Inflammatory macrophage (primary cell): ENCODE measurements at regions not wholly inside any gene's neighbourhood (a gene's known extent, or its start where the extent isn't known, plus 50 kb on each side); places are given as distances from the start of the nearest gene placed in this dataset.

Experiments used
- DNase-seq, 2 donors: peaks; one replicate each; pipeline ENCODE4 v3.0.0-alpha.2; 2020 to 2022

- no peak for DNase-seq
Measured at GRCh38 chr18:26700728-26701127, 152.4 kb upstream of the KCTD1 start.

GRCh38 chr18:26700201-26700600 is 151.8 kb upstream of the KCTD1 start:
- DNase-seq = peak in 1 of 2 donors; percentile 21

DNA sequence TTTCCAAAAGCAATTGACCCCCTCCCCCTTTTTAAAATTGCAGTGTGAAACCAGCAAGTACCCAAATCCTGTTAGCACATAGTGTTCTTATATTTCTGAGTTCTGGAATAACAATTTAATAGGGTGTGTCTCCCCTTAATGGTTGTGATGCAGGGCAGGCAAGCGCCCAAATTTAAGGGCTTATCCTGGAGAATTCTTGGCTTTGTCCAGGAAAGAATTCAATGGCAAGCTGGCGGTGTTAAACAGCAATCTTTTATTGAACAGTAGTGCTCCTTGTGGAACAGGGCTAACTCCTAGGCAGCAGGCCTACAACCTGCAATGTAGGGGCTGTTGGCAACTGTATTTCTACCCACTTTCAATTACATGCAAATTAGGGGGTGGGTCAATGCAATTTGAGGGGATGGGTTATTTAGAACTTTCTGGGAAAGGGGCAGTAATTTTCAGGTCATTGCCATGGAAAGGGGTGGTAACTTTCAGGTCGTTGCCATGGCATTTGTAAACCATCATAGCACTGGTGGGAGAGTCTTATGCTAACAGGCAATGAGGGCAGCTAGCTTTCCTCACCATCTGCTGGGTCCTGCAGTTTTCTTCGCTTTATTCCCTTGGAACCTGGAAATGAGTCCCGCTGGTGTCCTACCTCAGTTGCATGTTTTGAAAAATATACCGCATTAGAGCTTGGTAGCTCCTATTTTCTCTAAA is 149.0 kb upstream of the KCTD1 start:
- no peak for DNase-seq

- DNase-seq = no peak
Measured at GRCh38 chr18:26696786-26697185, 148.4 kb upstream of the KCTD1 start.

DNA sequence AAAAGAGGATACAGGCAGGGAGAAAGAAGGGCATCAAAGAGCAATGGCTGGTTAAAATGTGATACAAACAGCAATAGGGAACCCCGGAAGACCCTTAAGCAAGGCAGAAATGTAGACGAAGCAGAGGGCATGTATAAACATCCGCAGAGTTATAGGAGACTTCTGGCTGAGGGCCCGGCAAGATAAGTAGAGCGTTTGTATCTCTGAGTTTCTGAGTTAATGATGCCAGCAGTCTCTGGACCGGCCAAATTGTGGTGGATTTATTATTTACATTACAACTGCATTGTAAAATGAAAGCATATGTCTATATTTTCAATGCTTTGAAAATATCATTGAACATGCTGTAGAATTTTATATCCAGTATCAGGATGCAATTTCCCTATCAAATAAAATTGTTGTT is 148.0 kb upstream of the KCTD1 start:
- no peak for DNase-seq

DNA sequence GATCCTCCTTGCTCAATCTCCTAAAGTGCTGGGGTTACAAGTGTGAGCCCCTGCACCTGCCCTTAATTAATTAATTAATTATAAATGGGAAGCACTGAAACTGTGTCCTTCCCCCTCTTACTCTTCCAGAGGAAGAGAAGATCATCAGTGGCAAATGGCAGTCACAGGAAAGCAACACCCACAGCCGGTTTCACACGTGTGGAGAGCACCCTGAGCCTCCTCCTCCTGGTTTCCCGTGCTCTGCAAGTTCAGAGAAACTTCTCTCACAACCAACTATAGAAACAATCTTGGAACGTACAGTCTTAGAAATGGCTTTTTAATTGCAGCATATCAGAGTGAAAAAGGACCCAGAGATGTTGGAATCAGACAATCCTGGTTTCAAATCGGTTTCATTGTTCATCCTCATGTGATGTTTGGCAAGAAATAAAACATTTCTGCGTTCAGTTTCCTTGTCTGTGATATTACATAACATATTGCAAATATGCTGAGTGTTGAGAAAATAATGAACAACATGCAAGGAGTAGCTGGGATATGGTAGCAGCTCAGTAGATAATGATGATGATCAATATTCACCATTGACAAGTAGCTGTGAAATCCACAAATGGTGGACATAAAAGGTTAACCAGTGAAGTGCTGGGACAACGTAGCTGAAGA is 141.0 kb upstream of the KCTD1 start:
- peak; percentile 39 to 72 for DNase-seq

GRCh38 chr18:26686532-26686931 is 138.2 kb upstream of the KCTD1 start:
- DNase-seq = no peak

- DNase-seq = no peak
Measured at GRCh38 chr18:26685438-26686157, 137.2 kb upstream of the KCTD1 start.

DNA sequence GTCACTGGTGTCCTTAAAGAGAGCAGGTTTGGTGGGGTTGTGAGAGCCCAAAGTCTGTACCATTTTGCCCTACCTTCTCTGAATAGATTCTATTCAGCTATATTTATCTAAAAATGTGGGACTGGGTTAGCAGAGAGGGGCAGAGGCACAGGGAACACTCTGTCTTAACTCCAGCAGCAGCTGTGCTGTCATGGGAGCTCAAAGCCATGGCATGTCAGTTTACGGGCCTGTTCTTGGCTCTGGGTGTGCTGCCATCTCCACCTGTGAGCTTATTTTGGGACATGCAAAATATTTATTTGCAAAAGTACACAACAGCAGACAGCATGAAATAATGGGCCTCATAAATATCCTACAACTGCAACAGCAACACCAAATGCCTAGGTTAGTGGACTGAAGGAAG is 129.6 kb upstream of the KCTD1 start:
- DNase-seq = no peak

DNA sequence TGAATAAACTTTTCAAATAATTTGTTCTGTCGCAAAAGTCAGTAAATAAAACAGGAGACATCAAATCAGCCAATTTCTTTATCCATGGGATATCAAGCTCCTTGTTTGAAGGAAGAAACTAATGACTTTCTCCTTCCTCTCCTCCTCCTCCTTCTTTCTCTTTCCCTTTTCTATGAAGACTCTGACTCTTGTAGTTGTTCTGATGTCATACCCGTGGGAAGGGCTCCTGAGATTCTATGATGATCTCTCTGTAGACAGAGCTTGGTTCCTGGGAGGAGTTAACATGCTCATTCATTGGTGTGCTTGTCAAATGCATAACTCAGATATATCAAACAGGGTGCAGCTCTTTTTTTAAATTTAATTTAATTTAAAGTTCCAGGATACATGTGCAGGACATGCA is 118.7 kb upstream of the KCTD1 start:
- peak; percentile 40 to 49 for DNase-seq

- DNase-seq = peak; percentile 26 to 47
Measured at GRCh38 chr18:26662996-26663395, 114.6 kb upstream of the KCTD1 start.

DNA sequence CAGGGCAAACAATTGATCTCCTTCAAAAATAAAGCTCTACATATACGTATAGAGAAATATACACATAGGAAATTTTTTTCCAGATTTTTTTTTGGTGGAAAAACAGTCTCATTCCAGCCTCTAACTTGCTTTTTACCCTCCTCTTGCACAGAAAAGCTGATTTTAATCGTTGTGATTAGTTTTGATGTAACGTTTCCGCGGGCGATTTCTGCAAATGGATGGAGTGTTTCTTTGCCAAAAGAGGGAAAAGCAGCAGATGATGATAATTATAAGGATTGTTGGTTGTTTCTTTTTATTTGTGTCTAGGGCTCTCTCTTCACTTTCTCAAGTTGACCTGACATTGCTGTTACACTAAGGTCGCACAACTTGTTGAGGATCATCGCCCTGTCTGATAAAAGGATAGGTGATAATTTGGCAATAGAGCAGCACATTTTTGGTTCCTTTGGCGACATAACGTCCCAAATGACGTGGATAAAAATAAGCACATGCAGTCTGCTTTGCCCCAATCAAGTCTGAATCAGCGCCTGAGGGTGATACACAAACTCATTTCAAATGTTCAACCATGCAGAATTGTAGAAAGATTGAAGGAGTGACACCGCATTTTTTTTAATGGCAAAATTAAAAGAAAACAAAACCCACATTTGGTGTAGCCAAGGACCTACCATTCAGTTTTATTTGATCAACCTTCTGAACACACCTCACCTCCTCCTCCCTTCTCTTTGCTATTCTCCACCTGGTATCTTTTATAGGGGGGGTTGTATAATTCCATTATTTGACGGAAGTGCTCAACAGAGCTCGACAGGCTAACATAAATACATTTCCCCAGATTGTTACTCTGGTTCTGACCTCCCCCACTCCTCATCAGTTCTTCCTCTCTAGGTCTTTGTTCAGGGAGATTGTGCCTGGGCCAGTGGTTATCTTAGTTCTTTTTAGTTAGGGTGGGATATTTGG is 109.6 kb upstream of the KCTD1 start:
- DNase-seq = no peak

DNA sequence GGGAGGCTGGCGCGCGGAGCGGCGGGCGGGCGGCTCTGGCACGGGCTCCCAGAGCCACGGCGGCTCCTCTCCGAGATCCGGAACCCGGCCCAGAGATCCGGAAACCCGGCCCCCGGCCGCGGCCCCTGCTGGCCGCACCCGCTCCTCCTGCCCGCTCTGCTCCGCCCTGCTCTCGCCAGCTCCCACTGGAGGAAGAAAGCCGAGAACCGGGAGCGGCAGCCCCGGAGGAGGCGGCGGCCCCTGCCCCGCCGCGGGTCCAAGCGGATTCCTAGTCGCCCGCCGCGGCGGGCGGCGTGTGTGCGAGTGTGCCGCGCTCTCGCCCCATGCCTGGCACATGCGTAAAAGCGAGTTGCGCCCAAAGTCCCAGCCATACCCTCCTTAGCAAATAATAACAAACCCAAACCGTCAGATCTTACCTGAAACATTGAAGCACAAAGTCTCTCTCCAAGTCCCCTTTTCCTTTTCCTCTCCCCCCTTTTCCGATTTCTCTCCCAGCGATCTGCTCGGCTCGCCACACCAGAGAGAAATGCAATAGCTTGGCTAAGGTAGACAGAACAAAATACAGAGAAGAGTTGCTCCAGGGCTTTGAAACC is 108.7 kb upstream of the KCTD1 start:
- peak; percentile 70 to 71 for DNase-seq

- peak in 1 of 2 donors; percentile 9 for DNase-seq
Measured at GRCh38 chr18:26656431-26656943, 108.1 kb upstream of the KCTD1 start.

DNA sequence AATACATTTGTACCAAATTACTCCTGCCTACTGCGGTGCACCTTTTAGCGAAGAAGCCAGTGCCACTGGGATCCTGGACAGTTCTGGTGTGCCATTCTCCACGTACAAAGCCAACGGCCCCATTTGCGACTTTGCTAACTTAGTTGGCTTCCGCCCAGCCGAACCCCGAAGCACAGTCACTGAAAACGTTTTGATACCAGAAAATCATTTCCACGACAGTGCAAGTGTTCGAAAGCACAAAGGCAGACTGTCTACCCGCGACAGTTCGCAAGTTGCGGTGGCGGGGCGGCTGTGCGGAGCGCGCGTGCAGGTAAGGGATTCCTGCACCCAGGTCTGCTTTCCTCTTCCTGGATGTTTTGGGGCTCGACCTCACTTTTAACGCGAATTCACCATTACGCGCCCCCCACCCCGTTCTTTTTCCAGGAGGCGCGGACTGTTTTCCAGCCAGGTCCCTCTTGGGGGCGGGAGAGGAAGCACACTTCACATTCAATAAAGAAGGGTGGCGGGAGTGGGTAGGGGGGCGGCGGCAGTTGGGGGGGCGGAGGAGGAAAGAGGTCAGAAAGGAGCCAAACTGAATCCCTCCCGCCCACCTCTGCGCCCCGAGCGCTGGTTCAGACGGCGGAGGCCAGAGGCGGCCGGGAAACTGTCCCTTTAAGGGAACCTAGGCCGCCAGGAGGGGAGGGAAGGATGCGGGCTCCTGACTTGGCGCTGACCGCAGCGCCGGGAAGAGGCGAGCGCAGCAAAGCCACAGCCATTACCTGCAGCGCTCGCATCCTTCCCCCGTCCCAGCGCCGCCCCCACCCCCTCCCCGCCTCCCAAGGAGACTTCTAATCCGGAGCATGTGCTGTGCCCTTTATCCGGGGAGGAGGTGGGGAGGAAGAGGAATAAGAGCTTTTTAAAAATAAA is 107.4 kb upstream of the KCTD1 start:
- DNase-seq = peak in 1 of 2 donors; percentile 17

DNA sequence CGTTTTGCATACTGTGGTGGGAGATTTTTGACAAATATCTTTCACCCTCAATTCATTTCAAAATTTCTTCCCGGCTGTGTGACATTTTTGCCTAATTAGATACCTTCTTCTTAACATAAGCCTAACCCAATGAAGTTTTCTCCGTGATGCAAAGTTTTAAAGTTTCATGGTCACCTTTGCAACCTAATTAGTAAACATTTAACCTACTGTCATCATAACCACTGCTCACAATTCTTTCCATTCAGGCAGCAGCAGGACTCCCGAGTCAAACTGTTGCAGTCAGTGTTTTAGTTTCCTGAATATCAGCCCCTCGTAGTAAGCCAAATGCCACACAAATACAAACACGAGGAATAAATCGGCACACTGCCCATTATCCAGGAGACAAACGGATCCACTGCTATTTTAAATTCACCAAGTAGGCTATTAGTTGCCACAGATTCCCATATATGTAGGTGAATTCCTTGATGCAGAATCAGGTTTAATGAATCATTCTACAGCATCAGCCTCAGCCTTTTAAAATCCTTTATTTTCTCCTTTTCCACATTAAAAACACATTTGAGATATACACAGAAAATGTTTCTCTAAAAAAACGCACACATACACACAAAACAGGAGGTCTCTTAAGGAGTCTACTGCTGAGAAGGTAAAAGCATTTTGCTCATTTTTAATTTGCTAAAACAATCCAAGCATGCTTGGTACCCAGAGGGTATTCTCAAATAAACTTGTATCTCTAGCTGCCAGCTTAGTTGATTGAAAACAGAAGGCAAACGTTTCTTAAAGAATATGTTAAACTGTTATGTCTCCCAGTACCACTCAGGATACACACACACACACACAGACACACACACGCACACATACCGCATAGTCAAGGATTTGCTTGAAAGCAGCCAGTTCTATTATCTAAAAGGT is 106.5 kb upstream of the KCTD1 start:
- no peak for DNase-seq

GRCh38 chr18:26653943-26654615 is 105.7 kb upstream of the KCTD1 start:
- no peak for DNase-seq

DNA sequence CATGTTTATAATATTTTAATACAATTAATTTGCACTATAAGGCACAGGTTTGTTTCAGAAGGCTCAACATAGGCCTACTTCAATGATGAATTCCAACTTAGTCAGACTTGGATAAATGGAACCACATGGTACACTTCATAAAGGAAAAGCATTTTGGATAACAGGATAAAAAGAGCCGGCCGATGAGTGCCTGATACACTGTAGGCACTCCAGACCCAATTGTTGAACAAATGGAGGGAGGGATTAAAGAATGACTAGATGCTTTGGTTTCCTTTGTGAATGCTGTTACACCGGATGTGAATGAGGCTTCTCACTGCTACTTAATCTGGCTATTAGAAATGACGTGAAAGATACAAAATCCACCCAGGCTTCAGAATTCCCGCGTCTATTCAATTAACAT is 104.1 kb upstream of the KCTD1 start:
- DNase-seq = no peak
